GM10248 (cell line): ENCODE measurements at regions not wholly inside any gene's neighbourhood (a gene's known extent, or its start where the extent isn't known, plus 50 kb on each side); places are given as distances from the start of the nearest gene placed in this dataset.

Experiments used
- CTCF ChIA-PET: fragments of 300-600 bp; sonication (Branson Sonifier 250); formaldehyde crosslinking; extraction: SDS; loops from one replicate; lab custom pipeline; 2021; ENCODE audit warnings: antibody characterized with exemption; lab: Yijun Ruan, JAX
- POLR2A ChIA-PET: fragments of 350-650 bp; sonication (Branson Sonifier 250); formaldehyde crosslinking; extraction: SDS; loops from one replicate; lab custom pipeline; 2020; ENCODE audit warnings: antibody characterized with exemption; lab: Yijun Ruan, JAX
- DNase-seq: peaks from one replicate; pipeline ENCODE4 v3.0.0; 2012; ENCODE audit errors: extremely low spot score
- CTCF ChIP-seq: IDR thresholded peaks from 2 replicates; pipeline ENCODE4 v1.5.1; 2012; ENCODE audit warnings: mild to moderate bottlenecking, low read depth; ENCODE audit errors: extremely low read depth, missing control alignments, control extremely low read depth

DNA sequence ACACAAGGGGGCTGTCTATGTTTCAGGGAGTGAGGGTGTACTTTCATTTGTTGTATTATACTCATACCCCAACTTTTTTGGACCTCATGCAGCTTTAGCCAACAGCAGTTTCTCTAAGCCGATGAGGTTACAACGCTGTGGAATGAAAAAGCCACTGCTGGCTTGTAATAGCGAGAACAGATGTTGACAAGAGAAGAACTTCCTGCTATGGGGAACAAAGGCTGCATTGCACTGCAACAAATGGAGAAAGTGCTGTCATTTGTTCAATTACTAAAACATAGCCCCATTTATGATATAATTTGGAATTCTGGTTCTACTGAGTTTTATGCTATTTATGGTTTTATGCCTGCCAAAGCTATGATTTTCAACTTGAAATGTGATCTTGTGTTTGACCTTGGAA is 104.2 kb upstream of the TMEM72 start:
- no peak for TF ChIP-seq CTCF
- DNase-seq, result no peak
- CTCF ChIA-PET, result interaction anchor here (1.6 to 1.8 kb wide), 2 partner anchors 9 to 23 kb away, joined by 3 to 4 read pairs; no protein-coding TSS in a partner anchor
- POLR2A ChIA-PET, result no interaction called here

DNA sequence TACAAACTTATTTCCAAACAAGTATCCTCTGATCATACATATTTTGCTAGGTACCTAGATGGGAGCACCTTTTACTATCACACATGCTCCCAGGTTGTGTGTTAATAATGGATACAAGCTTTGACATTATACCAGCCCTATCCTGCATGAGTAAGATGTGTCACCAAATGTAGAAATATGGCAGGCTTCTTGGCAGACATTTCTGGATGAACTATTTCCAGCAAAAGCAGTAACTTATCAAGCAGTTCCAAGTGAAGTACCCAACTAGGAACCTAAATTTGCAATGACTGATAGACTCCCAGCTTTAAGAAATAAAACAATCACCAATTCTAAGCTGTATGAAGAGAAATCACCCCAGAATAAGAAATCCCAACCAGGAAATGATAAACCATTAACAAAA is 103.7 kb upstream of the TMEM72 start:
- no peak for DNase-seq
- ChIA-PET CTCF (interaction anchor here (1.1 to 1.6 kb wide), 2 partner anchors 10 to 62 kb away, joined by 3 read pairs; no protein-coding TSS in a partner anchor), POLR2A (no interaction called here)
- no peak for TF ChIP-seq CTCF

DNA sequence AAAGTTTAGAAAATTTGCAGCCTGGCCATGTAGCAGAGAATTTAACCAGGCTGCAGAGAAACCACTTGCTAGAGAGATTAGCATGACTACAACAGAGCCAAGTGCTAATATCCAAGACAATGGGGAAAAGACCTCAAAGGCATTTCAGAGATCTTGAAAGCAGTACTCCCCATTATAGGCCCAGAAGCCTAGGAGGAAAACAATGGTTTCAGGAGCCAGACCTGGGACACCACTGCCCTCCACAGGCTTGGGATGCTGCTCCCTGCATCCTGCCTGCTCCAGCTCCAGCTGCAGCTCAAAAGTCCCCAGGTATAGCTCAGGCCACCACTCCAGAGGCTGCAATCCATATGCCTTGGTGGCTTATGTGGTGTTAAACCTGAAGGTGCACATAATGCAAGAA is 101.5 kb upstream of the TMEM72 start:
- ChIA-PET CTCF (no interaction called here), POLR2A (no interaction called here)
- no peak for DNase-seq
- TF ChIP-seq CTCF, result no peak

- TF ChIP-seq CTCF, result no peak
- ChIA-PET CTCF (no interaction called here), POLR2A (no interaction called here)
- DNase-seq, result no peak
Measured at GRCh38 chr10:44811072-44811471, 100.1 kb upstream of the TMEM72 start.

GRCh38 chr10:44813201-44813600 is 97.9 kb upstream of the TMEM72 start:
- no peak for TF ChIP-seq CTCF
- no peak for DNase-seq
- CTCF ChIA-PET, result no interaction called here
- POLR2A ChIA-PET, result no interaction called here

- no peak for DNase-seq
- ChIA-PET CTCF (no interaction called here), POLR2A (no interaction called here)
- TF ChIP-seq CTCF, result no peak
Measured at GRCh38 chr10:44814929-44815328, 96.2 kb upstream of the TMEM72 start.
